ENCODE measurements at regions not wholly inside any gene's neighbourhood (a gene's known extent, or its start where the extent isn't known, plus 50 kb on each side); places are given as distances from the start of the nearest gene placed in this dataset.

- FAIRE-seq (no peak), DNase-seq (ENCODE audit: insufficient read length, low spot score) (no peak)
- no peak for TF ChIP-seq CTCF (IDR thresholded peaks at IDR 0.05; ENCODE audit: insufficient read depth, missing control alignments)
These were observed 127.9 kb upstream of the LIMCH1 start for GRCh38 chr4:41410049-41410448.

GRCh38 chr4:41413670-41414411 lies 124.1 kb upstream of the LIMCH1 start:
- no peak for TF ChIP-seq CTCF (IDR thresholded peaks at IDR 0.05; ENCODE audit: insufficient read depth, missing control alignments)
- FAIRE-seq (peak; percentile 44), DNase-seq (ENCODE audit: insufficient read length, low spot score) (peak; percentile 24)

- TF ChIP-seq CTCF (IDR thresholded peaks at IDR 0.05; ENCODE audit: insufficient read depth, missing control alignments), result no peak
- peak; percentile 73 for FAIRE-seq
These were observed 123.6 kb upstream of the LIMCH1 start for GRCh38 chr4:41414412-41414779.

GRCh38 chr4:41418444-41418843 lies 119.5 kb upstream of the LIMCH1 start:
- FAIRE-seq, result no peak
- DNase-seq (ENCODE audit: insufficient read length, low spot score), result no peak
- no peak for TF ChIP-seq CTCF (IDR thresholded peaks at IDR 0.05; ENCODE audit: insufficient read depth, missing control alignments)

More at GRCh38 chr4:41414412-41414779, 123.6 kb upstream of the LIMCH1 start:
- DNase-seq (ENCODE audit: insufficient read length, low spot score), result no peak

- FAIRE-seq (no peak), DNase-seq (ENCODE audit: insufficient read length, low spot score) (no peak)
- TF ChIP-seq CTCF (IDR thresholded peaks at IDR 0.05; ENCODE audit: insufficient read depth, missing control alignments), result no peak
These were observed 117.4 kb upstream of the LIMCH1 start for GRCh38 chr4:41420541-41420940.

GRCh38 chr4:41423117-41423516 lies 114.8 kb upstream of the LIMCH1 start:
- no peak for DNase-seq (ENCODE audit: insufficient read length, low spot score)
- no peak for TF ChIP-seq CTCF (IDR thresholded peaks at IDR 0.05; ENCODE audit: insufficient read depth, missing control alignments)
- no peak for FAIRE-seq

GRCh38 chr4:41424522-41424921 lies 113.4 kb upstream of the LIMCH1 start:
- no peak for TF ChIP-seq CTCF (IDR thresholded peaks at IDR 0.05; ENCODE audit: insufficient read depth, missing control alignments)
- FAIRE-seq, result no peak
- DNase-seq (ENCODE audit: insufficient read length, low spot score), result no peak

Measured in D721Med (cell line).